GM18868 (cell line): ENCODE measurements at regions not wholly inside any gene's neighbourhood (a gene's known extent, or its start where the extent isn't known, plus 50 kb on each side); places are given as distances from the start of the nearest gene placed in this dataset.
A peak's percentile ranks its signal among the peaks of the same experiment; 100 is the strongest.

ENCODE experiments used
- ATAC-seq: cut with Tn5 transposase; IDR thresholded peaks from one replicate; pipeline ENCODE4 v1.9.1; 2021; ENCODE audit warnings: mild to moderate bottlenecking, moderate library complexity; ENCODE audit not compliant: unreplicated experiment

DNA sequence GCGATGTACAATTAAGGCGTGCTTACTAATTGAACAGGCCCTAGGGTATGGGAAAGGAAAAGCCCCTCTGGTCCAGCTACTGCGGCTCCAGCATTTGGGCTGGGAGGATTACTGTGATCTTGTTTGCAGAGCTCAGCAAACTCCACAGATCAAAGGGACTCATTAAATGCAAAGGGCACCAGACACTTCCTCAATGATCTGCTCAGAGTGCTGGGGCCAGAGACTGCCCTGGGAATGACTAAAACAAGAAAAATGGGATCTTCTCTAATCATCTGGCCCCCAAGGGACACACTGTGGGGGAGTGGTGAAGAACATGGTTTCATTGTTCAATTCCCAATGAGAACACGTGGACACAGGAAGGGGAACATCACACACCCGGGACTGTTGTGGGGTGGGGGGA, 85.0 kb downstream of the MARCHF4 start:
- ATAC-seq: no peak

DNA sequence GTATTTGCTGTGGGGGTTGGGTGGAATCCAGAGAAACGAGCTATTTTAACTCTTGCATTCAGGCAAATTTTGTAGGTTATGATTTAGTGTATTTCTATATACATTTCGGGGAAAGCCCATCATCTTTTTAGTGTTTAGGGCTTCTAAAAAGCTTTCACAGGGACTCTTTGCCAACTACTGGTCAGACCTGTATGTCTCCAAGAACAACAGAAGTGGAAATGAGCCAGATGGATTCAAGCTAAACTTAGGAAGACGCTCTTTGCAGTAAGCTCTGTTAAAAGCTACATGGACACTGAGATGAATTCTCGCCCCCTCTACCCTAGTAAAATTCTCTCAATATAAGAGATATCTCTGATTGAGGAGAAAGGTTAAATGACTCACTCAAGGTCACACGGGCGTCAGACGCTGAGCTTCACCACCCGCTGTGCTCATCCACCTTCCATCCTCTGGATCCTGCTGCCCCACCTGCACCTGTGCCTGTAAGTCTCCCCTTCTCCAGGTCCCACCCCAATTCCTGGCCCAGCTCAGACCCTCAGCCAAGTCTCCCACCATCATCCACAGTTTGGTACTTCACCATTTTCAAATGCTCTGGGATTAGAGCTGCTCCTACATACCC, 85.6 kb downstream of the MARCHF4 start:
- ATAC-seq: no peak

DNA sequence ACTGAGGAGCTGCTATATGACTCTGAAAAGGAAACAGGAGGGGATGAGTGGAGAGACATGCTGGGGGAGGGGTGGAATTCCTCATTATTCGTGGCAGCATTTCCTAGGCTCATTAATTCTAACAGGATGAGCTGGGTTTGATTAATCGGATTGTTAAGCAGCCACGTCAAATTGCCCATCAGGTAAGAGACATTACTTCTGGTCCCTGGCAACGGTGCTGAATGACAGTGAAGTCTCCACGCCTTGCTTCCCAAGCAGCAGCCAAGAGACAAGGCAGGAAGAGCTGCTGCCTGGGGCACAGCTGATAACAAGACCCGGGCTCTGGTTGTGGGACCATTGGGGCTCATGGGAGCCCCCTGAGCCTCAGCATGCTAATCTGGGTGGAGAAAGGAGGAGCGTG, 86.6 kb downstream of the MARCHF4 start:
- ATAC-seq: no peak

DNA sequence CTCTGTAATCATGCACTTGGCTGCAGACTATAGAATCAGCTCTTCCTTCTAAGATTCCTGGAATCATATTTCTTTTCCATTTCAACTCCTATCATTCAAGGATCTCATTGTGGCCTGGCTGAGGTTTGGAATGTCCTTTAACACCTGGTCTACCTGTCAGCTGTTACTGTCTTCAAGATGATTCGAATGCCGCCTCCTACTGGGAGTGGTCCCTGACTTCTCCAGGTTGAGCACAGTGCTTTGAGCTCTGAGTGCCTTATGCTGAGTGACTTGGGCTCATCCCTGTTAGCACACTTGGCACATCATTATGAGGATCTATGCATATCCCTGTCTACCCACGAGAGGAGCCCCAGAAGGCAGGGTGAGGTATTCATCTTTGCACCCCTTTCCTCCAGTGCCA, 87.6 kb downstream of the MARCHF4 start:
- ATAC-seq: no peak

DNA sequence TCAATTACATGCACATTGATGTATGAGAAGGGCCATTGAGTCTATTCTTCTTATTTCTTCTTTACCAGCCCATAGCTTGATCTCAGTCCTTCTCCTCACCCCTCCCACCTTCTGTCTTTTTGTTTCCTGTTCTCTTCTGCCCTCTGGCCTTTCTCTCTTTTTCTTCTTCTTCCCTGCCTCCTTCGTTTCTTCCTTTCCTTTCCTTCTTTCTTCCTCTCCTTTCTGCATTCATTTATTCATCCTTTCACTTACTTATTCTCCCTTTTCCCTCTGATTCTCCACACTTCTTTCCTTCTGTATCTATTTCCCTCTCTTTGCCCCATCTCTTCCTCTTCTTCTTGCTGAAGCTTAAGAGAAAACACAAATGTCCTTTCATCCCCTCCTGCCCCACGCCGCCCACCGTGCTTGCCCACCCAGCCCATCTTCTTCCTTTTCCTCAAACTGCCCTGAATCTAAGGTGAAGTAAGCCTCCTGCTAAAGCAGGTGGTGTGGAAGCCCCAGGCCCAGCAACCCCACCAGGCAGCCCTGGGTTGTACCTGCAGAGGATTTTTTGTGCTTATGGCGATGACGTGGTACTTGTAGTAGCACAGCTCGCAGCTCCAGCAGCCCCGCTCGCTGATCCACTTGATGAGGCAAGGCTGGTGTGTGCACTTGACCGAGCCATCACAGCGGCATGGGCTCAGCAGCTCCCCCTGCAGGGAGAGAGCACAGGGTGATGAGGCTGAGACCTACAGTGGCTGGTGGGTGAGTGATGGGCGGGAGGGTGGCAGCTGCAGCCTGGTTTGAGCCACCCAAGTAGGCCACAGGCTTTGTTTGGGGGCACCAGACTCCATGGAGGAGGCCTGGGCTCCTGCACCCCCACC, 89.0 kb downstream of the MARCHF4 start:
- ATAC-seq: peak; percentile 92

DNA sequence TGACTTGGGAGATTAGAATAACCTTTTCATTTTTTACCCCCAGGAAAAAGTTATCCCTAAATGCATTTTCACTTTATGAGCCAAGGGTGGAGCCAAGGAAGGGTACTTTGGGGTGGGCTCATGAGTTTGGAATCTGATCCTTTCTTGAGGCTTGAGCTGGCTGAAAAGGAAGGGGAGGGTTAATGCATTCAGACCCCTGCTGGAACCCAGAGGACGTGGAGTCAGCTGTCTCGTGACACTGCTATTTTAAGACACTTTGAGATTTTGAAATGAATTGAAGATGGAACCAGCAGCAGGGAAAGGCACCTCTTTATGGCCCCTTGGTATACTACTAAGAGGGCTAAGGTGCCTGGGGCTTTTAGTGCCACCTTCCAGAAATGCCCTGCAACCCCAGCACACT, 90.4 kb downstream of the MARCHF4 start:
- ATAC-seq: no peak

DNA sequence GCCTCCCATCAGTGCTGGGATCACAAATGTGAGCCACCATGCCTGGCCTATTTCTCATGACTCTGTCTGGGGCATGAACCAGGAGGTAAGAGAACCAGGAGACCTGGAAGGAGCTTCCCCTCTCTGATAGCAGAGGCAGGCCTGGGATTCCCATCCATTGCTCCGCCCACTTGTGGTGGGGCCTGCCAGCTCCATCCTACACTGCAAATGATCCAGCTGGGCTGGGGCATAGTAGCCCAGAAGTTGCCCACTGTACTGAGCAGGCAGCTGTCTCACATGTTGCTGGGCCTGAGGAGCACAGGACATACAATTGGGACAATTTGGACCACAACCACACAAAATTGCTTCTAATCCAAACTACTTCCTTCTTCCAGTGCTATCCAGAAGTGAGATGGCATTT, 91.0 kb downstream of the MARCHF4 start:
- ATAC-seq: no peak

DNA sequence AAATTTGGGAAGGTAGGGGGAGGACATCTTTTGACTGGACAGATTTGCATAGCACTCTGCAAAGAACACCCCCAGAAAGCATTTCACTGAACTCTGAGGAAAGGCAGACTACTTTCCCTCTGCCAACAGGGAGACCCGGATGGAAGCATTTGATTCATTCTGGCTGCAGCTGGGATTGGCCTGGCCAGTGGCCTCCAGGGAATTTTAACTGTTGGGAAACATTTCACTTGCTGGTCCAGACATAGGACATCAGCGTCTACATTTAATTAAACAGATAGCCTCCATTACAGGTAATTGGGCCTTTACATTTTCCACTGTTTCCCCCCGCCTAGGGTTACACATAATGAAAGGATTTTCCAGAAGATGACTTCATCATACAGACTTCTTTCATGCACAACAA, 92.8 kb downstream of the MARCHF4 start:
- ATAC-seq: no peak

DNA sequence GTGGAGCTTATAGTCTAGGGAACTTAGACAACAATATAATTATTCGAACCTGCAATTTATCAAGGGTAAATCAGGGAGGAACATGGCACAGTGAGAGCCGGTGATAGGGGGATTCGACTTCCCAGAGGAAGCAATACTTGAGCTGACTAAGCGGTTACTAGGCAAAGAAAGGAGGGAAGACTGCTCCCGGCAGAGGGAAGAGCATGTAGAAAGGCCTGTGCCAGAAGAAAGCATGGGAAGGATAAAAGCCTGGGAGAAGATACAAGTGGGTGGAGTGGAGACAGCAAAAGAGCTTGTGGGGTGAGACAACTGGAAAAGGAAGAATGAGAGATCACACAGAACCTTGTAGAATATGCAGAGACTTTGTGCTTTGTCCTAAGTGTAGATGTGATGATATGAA, 93.3 kb downstream of the MARCHF4 start:
- no peak for ATAC-seq

DNA sequence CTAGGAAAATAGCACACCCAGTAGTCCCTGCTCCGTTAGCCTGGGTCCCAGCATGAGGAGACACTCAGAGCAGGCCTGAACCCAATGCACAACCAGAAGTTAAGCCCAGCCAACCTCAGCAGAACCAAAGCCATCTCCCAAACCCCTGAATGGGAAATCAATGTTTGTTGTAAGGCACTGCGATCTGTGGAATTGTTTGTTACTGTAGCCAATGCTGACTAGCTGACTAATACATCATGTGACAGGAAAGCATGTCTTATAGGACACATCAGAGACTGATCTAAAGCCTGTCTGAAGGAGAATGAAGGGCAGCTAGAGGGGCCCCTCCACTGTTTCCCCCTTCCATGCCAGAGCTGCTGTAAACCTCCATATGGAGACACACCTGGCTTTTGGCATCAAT, 96.4 kb downstream of the MARCHF4 start:
- no peak for ATAC-seq

DNA sequence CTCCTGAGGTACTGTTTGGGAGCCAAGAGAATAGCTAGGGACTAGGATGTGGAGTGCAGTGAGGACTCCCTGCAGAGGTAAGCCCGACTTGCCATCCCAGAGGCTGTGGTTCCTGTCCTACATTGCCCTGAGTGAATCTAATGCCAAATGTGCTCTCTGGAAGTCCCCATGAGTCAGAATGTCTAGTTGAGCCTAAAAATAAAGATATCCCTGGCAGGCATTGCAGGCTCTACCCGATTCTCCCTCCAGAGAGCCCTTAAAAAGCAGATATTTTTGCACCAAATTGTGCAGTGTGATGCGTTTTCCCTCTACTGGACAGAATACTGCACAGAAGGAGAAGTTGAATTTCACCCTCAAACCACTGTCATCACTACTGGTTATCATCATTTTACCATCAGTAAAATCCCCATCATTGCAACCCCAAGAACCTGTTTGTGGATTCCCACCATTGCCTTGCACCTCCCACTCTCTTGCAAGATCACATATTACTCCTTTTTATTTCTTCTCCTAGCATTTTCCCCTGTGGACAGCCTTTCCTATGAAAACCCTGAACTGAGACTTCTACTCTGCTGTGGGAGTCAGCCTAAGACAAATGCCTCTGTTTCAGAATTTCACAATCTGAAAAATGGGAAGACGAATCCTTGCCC, 98.0 kb downstream of the MARCHF4 start:
- no peak for ATAC-seq

DNA sequence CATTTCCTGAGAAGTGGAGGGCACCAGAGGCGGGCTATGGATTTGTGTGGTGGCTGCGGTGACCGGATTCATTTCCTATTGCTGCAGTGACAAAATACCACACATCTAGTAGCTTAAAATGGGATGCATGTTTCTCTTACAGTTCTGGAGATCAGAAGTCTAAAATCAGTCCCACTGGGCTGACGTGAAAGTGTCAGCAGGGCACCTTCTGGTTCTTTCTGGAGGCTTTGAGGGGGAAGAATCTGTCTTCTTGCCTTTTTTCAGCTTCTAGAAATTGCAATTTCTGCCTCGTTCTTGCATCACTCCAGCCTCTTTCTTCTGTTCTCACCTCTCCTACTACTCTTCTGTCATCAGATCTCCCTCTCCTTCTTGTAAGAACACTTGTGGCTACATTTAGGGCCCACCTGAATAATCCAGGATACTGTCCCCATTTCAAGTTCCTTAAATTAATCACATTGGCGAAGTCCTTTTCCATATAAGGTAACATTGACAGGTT, 111.2 kb downstream of the MARCHF4 start:
- ATAC-seq: no peak

DNA sequence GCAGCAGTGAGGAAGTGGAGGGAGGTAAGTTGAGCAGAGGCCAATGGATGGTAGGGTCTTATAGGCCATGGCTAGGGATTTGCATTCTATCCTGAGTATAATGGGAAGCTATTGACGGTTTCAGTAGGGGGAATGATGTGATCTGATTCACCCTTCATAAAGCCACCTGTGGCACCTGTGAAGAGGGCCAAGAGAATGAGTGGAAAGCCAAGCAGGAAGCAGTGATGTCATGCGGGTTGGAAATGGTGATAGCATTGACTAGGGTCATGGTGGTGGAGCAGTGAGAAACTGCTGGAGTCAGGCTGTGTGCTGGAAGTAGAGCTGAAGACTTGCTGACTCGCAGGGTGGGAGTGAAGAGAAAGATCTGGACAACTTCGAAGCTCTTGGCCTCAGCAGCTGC, 111.7 kb downstream of the MARCHF4 start:
- no peak for ATAC-seq

DNA sequence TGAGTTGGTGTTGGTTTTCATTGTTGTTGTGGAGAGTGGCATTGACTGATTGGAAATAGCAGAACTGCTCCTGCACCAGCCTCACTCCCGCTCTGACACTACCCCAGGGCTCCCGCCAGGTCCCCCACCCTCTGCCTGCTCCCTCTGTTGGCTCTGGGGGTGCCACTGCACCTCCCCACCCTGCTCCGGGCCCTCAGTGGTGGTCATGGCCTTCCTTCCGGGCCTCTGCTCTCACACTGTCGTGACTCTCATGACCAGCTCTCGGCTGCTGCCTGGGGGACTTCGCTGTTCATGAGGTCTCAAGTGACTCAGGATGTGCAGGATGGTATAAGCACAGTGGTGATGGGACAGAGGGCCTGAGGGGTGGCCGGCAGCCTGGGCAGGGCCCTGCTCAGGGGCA, 113.2 kb downstream of the MARCHF4 start:
- no peak for ATAC-seq

DNA sequence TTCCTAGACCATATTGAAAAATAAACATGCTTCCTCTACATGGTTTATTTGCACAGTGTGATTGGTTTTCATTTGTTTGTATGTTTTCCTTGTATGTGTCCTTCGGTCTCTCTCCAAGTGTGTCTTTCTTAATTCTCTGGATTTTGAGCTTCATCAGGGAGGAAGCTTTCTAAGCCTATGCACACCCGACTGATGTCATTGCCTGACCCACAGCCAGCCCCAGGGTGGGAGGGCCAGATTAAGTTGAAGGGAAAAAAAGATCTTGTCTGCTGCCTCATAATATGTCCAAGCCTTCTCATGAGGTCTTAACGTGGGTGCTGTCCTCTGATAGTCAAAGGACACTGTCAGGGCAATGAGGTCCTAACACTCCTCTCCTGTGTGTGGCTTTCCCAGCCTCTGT, 115.2 kb downstream of the MARCHF4 start:
- ATAC-seq: no peak
